Body of pancreas (tissue), 4 donors: ENCODE measurements at regions not wholly inside any gene's neighbourhood (a gene's known extent, or its start where the extent isn't known, plus 50 kb on each side); places are given as distances from the start of the nearest gene placed in this dataset.
"Not testable (repeated sequence)": the region's sequence is repeated elsewhere in the genome, so short reads cannot be mapped to it uniquely, and the experiment has no call there.

Experiments used
- ATAC-seq: fragments of 150-250 bp; one replicate; pipeline ENCODE4 v1.9.1; 2016
- DNase-seq, 4 donors: peaks; one replicate each; pipeline ENCODE4 v3.0.0-alpha.2; 2019
- H3K27ac ChIP-seq, 4 donors: fragments of 200-600 bp; sonication (generic); 1 replicate in 3 of 4; 2 replicates in 1 of 4; pipeline versions ENCODE4 v1.5.1 to v1.6.1; 2016 to 2019; ENCODE audit warnings: mild to moderate bottlenecking in 1 of 4, mixed read lengths in 1 of 4, moderate library complexity in 1 of 4
- H3K27me3 ChIP-seq, 2 donors: fragments of 200-600 bp; sonication (generic); one replicate each; pipeline ENCODE4 v1.6.0; 2016; ENCODE audit warnings: mild to moderate bottlenecking in 1 of 2
- H3K36me3 ChIP-seq, 2 donors: fragments of 200-600 bp; sonication (generic); replicated peaks in 1 of 2; 2 replicates each; pipeline ENCODE4 v1.5.1; 2016; ENCODE audit warnings: low read depth in 2 of 2; ENCODE audit not compliant: insufficient read depth in 1 of 2
- H3K4me1 ChIP-seq: fragments of 200-600 bp; sonication (generic); one replicate; pipeline ENCODE4 v1.6.0; 2016
- H3K4me3 ChIP-seq, 2 donors: fragments of 200-600 bp; sonication (generic); 1 replicate in 1 of 2; 2 replicates in 1 of 2; pipeline ENCODE4 v1.5.1; 2016 to 2019
- H3K9me3 ChIP-seq, 3 donors: fragments of 200-600 bp; sonication (generic); 1 replicate in 2 of 3; 2 replicates in 1 of 3; pipeline ENCODE4 v1.5.1; 2016
- CTCF ChIP-seq, 7 experiments: fragments of 450-650 bp in 4 of 7; fragments of 200-600 bp in 3 of 7; sonication (generic) in 3 of 7; IDR thresholded peaks; one replicate each; pipeline ENCODE4 v1.5.1; 2016 to 2019; ENCODE audit warnings: antibody characterized with exemption in 7 of 7
- POLR2A ChIP-seq, 3 donors: fragments of 450-650 bp; IDR thresholded peaks; one replicate each; pipeline ENCODE4 v1.6.1; 2016; ENCODE audit warnings: antibody characterized with exemption in 3 of 3, mild to moderate bottlenecking in 2 of 3
- WGBS, 2 donors: methylation state at CpG; one replicate each; pipeline ENCODE4 v1.1.5; 2017; 5-methylcytosine and 5-hydroxymethylcytosine counted together
- intact Hi-C: fragments of 100-400 bp; cut with DNase I; formaldehyde crosslinking; loops from one replicate; pipeline ENCODE4 v1.15.1; 2023

GRCh38 chr5:44969825-44970224, 161.1 kb downstream of the MRPS30 start:
- Histone ChIP-seq H3K36me3 (no peaks in the 10 kb centered on the region), H3K27me3 (no peaks in the 10 kb centered on the region), H3K9me3 (peaks cover 0 to 5% (median 0%) of the 10 kb centered on the region in 3 donors), H3K27ac (no peak overlapping the region), H3K4me3 (no peak overlapping the region), H3K4me1 (no peaks in the 10 kb centered on the region)
- 74 to 76% methylated on average over 4 of the region's 4 CpGs for WGBS, 2 donors
- intact Hi-C loops = no loop called here
- TF ChIP-seq CTCF (IDR thresholded peaks at IDR 0.05) (no peak), POLR2A (IDR thresholded peaks at IDR 0.05) (no peak)
- ATAC-seq = no peak
- no peak for DNase-seq

- H3K4me1 ChIP-seq, intact Hi-C loops, H3K27ac ChIP-seq, H3K9me3 ChIP-seq, H3K36me3 ChIP-seq, DNase-seq, H3K27me3 ChIP-seq, ATAC-seq, H3K4me3 ChIP-seq: not testable (repeated sequence)
- WGBS, 2 donors = 71 to 74% methylated on average over 2 of the region's 2 CpGs
These were observed 162.2 kb downstream of the MRPS30 start for GRCh38 chr5:44970963-44971362.

GRCh38 chr5:44974813-44975212, 166.1 kb downstream of the MRPS30 start:
- no peak for TF ChIP-seq POLR2A (IDR thresholded peaks at IDR 0.05)
- no peak for TF ChIP-seq CTCF (IDR thresholded peaks at IDR 0.05)
- Histone ChIP-seq H3K9me3 (peaks cover 0 to 9% (median 0%) of the 10 kb centered on the region in 3 donors), H3K27ac (no peak overlapping the region), H3K4me1 (no peaks in the 10 kb centered on the region), H3K4me3 (no peak overlapping the region), H3K36me3 (no peaks in the 10 kb centered on the region), H3K27me3 (no peaks in the 10 kb centered on the region)
- DNase-seq (no peak), ATAC-seq (no peak)
- WGBS, 2 donors = 76 to 82% methylated on average over 19 of the region's 19 CpGs
- intact Hi-C loops = no loop called here

GRCh38 chr5:44981708-44982107, 173.0 kb downstream of the MRPS30 start:
- WGBS, 2 donors = 64 to 67% methylated on average over 3 of the region's 3 CpGs
- Histone ChIP-seq H3K27ac (no peak overlapping the region), H3K9me3 (peaks cover 0 to 6% (median 0%) of the 10 kb centered on the region in 3 donors), H3K4me3 (no peak overlapping the region), H3K27me3 (no peaks in the 10 kb centered on the region), H3K4me1 (no peaks in the 10 kb centered on the region), H3K36me3 (no peaks in the 10 kb centered on the region)
- no peak for DNase-seq
- TF ChIP-seq CTCF (IDR thresholded peaks at IDR 0.05) = no peak
- no peak for TF ChIP-seq POLR2A (IDR thresholded peaks at IDR 0.05)
- no peak for ATAC-seq
- intact Hi-C loops = no loop called here

- Histone ChIP-seq H3K9me3 (peaks cover 0 to 6% (median 0%) of the 10 kb centered on the region in 3 donors), H3K27me3 (no peaks in the 10 kb centered on the region), H3K4me1 (no peaks in the 10 kb centered on the region), H3K36me3 (no peaks in the 10 kb centered on the region), H3K4me3 (no peak overlapping the region), H3K27ac (no peak overlapping the region)
- intact Hi-C loops = no loop called here
- DNase-seq (no peak), ATAC-seq (no peak)
- TF ChIP-seq CTCF (IDR thresholded peaks at IDR 0.05) (no peak), POLR2A (IDR thresholded peaks at IDR 0.05) (no peak)
These were observed 174.3 kb downstream of the MRPS30 start for GRCh38 chr5:44983006-44983405.
